WTC11 (cell line): ENCODE measurements at regions not wholly inside any gene's neighbourhood (a gene's known extent, or its start where the extent isn't known, plus 50 kb on each side); places are given as distances from the start of the nearest gene placed in this dataset.

ENCODE experiments used
- ATAC-seq: fragments of 200-7000 bp; cut with Tn5 transposase; 2 replicates; pipeline ENCODE4 v1.10.0; 2021; ENCODE audit warnings: mild to moderate bottlenecking, moderate library complexity
- CTCF ChIA-PET: fragments of 300-600 bp; sonication (Branson Sonifier 250); formaldehyde crosslinking; loops from one replicate; lab custom pipeline; 2021; ENCODE audit warnings: antibody characterized with exemption; lab: Charles Lee
- POLR2A ChIA-PET: fragments of 350-600 bp; sonication (Branson Sonifier 250); formaldehyde crosslinking; loops from one replicate; lab custom pipeline; 2021; ENCODE audit warnings: antibody characterized with exemption; lab: Charles Lee
- DNase-seq: peaks from one replicate; pipeline ENCODE4 v3.0.0; 2021; ENCODE audit warnings: low spot score
- H3K27ac Mint-ChIP-seq: 2 replicates; pipeline ENCODE4 v1.8.0; 2021; ENCODE audit warnings: mixed read lengths
- H3K27me3 Mint-ChIP-seq: 2 replicates; pipeline ENCODE4 v1.8.0; 2021; ENCODE audit warnings: low read depth, mild to moderate bottlenecking, moderate library complexity, mixed read lengths
- H3K36me3 Mint-ChIP-seq: 2 replicates; pipeline ENCODE4 v1.8.0; 2021; ENCODE audit warnings: mixed read lengths
- H3K4me1 Mint-ChIP-seq: 2 replicates; pipeline ENCODE4 v1.8.0; 2022; ENCODE audit warnings: mixed read lengths
- H3K4me3 Mint-ChIP-seq: 2 replicates; pipeline ENCODE4 v1.8.0; 2021; ENCODE audit warnings: mild to moderate bottlenecking, moderate library complexity, mixed read lengths
- H3K9me3 Mint-ChIP-seq: 2 replicates; pipeline ENCODE4 v1.8.0; 2021; ENCODE audit warnings: mixed read lengths
- ATF1 ChIP-seq: sonication (generic); formaldehyde crosslinking; IDR thresholded peaks from 2 replicates; pipeline ENCODE4 v1.8.1; 2023; ENCODE audit warnings: mild to moderate bottlenecking, moderate library complexity, missing genetic modification reagents
- FOXP1 ChIP-seq: sonication (generic); formaldehyde crosslinking; IDR thresholded peaks from 2 replicates; pipeline ENCODE4 v1.8.0; 2022; ENCODE audit warnings: missing genetic modification reagents, mild to moderate bottlenecking, moderate library complexity, borderline replicate concordance
- FOXP4 ChIP-seq: sonication (generic); formaldehyde crosslinking; IDR thresholded peaks from 2 replicates; pipeline ENCODE4 v1.8.0; 2022; ENCODE audit warnings: mild to moderate bottlenecking, missing genetic modification reagents
- GRHL2 ChIP-seq: fragments of 250-450 bp; sonication (Bioruptor Pico); IDR thresholded peaks from 2 replicates; pipeline ENCODE4 v1.8.0; 2022; ENCODE audit warnings: mild to moderate bottlenecking, moderate library complexity; ENCODE audit not compliant: insufficient replicate concordance, severe bottlenecking
- NR1H2 ChIP-seq: sonication (generic); formaldehyde crosslinking; IDR thresholded peaks from 2 replicates; pipeline ENCODE4 v1.9.0; 2021; ENCODE audit warnings: mild to moderate bottlenecking, moderate library complexity, missing genetic modification reagents
- PRRX2 ChIP-seq: fragments of 250-450 bp; sonication (Bioruptor Pico); IDR thresholded peaks from 2 replicates; pipeline ENCODE4 v1.8.0; 2021; ENCODE audit warnings: mild to moderate bottlenecking
- RORB ChIP-seq: fragments of 250-450 bp; sonication (Bioruptor Pico); IDR thresholded peaks from 2 replicates; pipeline ENCODE4 v1.9.0; 2021; ENCODE audit warnings: mild to moderate bottlenecking
- SP1 ChIP-seq: sonication (generic); formaldehyde crosslinking; conservative IDR thresholded peaks from 2 replicates; pipeline ENCODE4 v1.8.1; 2022; ENCODE audit warnings: missing genetic modification reagents
- TEAD1 ChIP-seq: sonication (generic); formaldehyde crosslinking; IDR thresholded peaks from 2 replicates; pipeline ENCODE4 v1.8.0; 2022; ENCODE audit warnings: mild to moderate bottlenecking, missing genetic modification reagents
- TP53 ChIP-seq: sonication (generic); formaldehyde crosslinking; IDR thresholded peaks from 2 replicates; pipeline ENCODE4 v1.8.1; 2023; ENCODE audit warnings: mild to moderate bottlenecking, missing genetic modification reagents
- ZBTB43 ChIP-seq: sonication (generic); formaldehyde crosslinking; IDR thresholded peaks from 2 replicates; pipeline ENCODE4 v1.8.1; 2023; ENCODE audit warnings: mild to moderate bottlenecking, missing genetic modification reagents
- ZNF138 ChIP-seq: sonication (generic); formaldehyde crosslinking; conservative IDR thresholded peaks from 2 replicates; pipeline ENCODE4 v1.8.1; 2022; ENCODE audit warnings: mild to moderate bottlenecking, moderate library complexity, missing genetic modification reagents
- ZNF532 ChIP-seq: fragments of 250-450 bp; sonication (Bioruptor Pico); IDR thresholded peaks from 2 replicates; pipeline ENCODE4 v1.9.0; 2021; ENCODE audit warnings: mild to moderate bottlenecking, borderline replicate concordance
- TF ChIP-seq, protein P1 (sequence below): sonication (generic); formaldehyde crosslinking; IDR thresholded peaks from 2 replicates; pipeline ENCODE4 v1.8.0; 2023; ENCODE audit warnings: missing genetic modification reagents, mild to moderate bottlenecking, borderline replicate concordance
- TF ChIP-seq, protein P2 (sequence below): sonication (generic); formaldehyde crosslinking; IDR thresholded peaks from 2 replicates; pipeline ENCODE4 v1.8.0; 2022; ENCODE audit warnings: mild to moderate bottlenecking, missing genetic modification reagents
- TF ChIP-seq, protein P3 (sequence below): sonication (generic); formaldehyde crosslinking; IDR thresholded peaks from 2 replicates; pipeline ENCODE4 v1.8.0; 2022; ENCODE audit warnings: mild to moderate bottlenecking, missing genetic modification reagents

GRCh38 chr2:196433116-196433515 is 206.4 kb upstream of the CCDC150 start:
- ATAC-seq (no peak), DNase-seq (no peak)
- Mint-ChIP-seq H3K9me3 (no peaks in the 10 kb centered on the region), H3K27ac (no peak overlapping the region), H3K4me3 (no peak overlapping the region), H3K4me1 (no peaks in the 10 kb centered on the region)
- POLR2A ChIA-PET, result no interaction called here
- CTCF ChIA-PET, result interaction anchor here (2.8 kb wide), 1 partner anchor 21 kb away, joined by 12 read pairs; no protein-coding TSS in a partner anchor
- no peak for TF ChIP-seq FOXP1 (CRISPR knock-in tag)
- no peak for TF ChIP-seq ZNF138 (CRISPR knock-in tag)
- no peak for TF ChIP-seq FOXP4 (CRISPR knock-in tag)
- TF ChIP-seq, protein P1, sequence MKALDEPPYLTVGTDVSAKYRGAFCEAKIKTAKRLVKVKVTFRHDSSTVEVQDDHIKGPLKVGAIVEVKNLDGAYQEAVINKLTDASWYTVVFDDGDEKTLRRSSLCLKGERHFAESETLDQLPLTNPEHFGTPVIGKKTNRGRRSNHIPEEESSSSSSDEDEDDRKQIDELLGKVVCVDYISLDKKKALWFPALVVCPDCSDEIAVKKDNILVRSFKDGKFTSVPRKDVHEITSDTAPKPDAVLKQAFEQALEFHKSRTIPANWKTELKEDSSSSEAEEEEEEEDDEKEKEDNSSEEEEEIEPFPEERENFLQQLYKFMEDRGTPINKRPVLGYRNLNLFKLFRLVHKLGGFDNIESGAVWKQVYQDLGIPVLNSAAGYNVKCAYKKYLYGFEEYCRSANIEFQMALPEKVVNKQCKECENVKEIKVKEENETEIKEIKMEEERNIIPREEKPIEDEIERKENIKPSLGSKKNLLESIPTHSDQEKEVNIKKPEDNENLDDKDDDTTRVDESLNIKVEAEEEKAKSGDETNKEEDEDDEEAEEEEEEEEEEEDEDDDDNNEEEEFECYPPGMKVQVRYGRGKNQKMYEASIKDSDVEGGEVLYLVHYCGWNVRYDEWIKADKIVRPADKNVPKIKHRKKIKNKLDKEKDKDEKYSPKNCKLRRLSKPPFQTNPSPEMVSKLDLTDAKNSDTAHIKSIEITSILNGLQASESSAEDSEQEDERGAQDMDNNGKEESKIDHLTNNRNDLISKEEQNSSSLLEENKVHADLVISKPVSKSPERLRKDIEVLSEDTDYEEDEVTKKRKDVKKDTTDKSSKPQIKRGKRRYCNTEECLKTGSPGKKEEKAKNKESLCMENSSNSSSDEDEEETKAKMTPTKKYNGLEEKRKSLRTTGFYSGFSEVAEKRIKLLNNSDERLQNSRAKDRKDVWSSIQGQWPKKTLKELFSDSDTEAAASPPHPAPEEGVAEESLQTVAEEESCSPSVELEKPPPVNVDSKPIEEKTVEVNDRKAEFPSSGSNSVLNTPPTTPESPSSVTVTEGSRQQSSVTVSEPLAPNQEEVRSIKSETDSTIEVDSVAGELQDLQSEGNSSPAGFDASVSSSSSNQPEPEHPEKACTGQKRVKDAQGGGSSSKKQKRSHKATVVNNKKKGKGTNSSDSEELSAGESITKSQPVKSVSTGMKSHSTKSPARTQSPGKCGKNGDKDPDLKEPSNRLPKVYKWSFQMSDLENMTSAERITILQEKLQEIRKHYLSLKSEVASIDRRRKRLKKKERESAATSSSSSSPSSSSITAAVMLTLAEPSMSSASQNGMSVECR (CRISPR knock-in tag), result no peak
- TF ChIP-seq ZNF532 (CRISPR knock-in tag), result no peak
- no peak for TF ChIP-seq RORB (CRISPR knock-in tag)
- TF ChIP-seq ATF1 (CRISPR knock-in tag), result no peak
- TF ChIP-seq GRHL2 (CRISPR knock-in tag), result no peak
- TF ChIP-seq, all 79 proteins: peak for 0
- no peaks in the 10 kb centered on the region for H3K27me3 Mint-ChIP-seq
- no peaks in the 10 kb centered on the region for H3K36me3 Mint-ChIP-seq

GRCh38 chr2:196434217-196434616 is 205.3 kb upstream of the CCDC150 start:
- no peak overlapping the region for H3K27ac Mint-ChIP-seq
- TF ChIP-seq, protein P2, sequence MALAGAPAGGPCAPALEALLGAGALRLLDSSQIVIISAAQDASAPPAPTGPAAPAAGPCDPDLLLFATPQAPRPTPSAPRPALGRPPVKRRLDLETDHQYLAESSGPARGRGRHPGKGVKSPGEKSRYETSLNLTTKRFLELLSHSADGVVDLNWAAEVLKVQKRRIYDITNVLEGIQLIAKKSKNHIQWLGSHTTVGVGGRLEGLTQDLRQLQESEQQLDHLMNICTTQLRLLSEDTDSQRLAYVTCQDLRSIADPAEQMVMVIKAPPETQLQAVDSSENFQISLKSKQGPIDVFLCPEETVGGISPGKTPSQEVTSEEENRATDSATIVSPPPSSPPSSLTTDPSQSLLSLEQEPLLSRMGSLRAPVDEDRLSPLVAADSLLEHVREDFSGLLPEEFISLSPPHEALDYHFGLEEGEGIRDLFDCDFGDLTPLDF, result no peak
- ATAC-seq (no peak), DNase-seq (no peak)
- H3K9me3 Mint-ChIP-seq, result no peaks in the 10 kb centered on the region
- CTCF ChIA-PET, result interaction anchor here (1.0 to 2.8 kb wide), 2 partner anchors 20 to 32 kb away, joined by 3 to 12 read pairs; no protein-coding TSS in a partner anchor
- no peaks in the 10 kb centered on the region for H3K36me3 Mint-ChIP-seq
- H3K27me3 Mint-ChIP-seq, result no peaks in the 10 kb centered on the region
- H3K4me3 Mint-ChIP-seq, result no peak overlapping the region
- H3K4me1 Mint-ChIP-seq, result no peaks in the 10 kb centered on the region
- POLR2A ChIA-PET, result no interaction called here

GRCh38 chr2:196435189-196435588 is 204.3 kb upstream of the CCDC150 start:
- H3K4me3 Mint-ChIP-seq, result no peak overlapping the region
- ChIA-PET CTCF (no interaction called here), POLR2A (no interaction called here)
- ATAC-seq (no peak), DNase-seq (no peak)
- 0 out of 2 replicates have a peak, but pooled peaks cover 4% of the 10 kb centered on the region for H3K4me1 Mint-ChIP-seq
- no peak overlapping the region for H3K27ac Mint-ChIP-seq
- no peaks in the 10 kb centered on the region for H3K9me3 Mint-ChIP-seq
- no peaks in the 10 kb centered on the region for H3K27me3 Mint-ChIP-seq
- H3K36me3 Mint-ChIP-seq, result no peaks in the 10 kb centered on the region
- TF ChIP-seq TP53 (CRISPR knock-in tag) (no peak), TEAD1 (CRISPR knock-in tag) (no peak), FOXP4 (CRISPR knock-in tag) (no peak), PRRX2 (CRISPR knock-in tag) (no peak), SP1 (no peak), ZBTB43 (no peak), NR1H2 (no peak)
- TF ChIP-seq, protein P3, sequence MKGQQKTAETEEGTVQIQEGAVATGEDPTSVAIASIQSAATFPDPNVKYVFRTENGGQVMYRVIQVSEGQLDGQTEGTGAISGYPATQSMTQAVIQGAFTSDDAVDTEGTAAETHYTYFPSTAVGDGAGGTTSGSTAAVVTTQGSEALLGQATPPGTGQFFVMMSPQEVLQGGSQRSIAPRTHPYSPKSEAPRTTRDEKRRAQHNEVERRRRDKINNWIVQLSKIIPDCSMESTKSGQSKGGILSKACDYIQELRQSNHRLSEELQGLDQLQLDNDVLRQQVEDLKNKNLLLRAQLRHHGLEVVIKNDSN (CRISPR knock-in tag), result no peak
